ENCODE measurements at regions not wholly inside any gene's neighbourhood (a gene's known extent, or its start where the extent isn't known, plus 50 kb on each side); places are given as distances from the start of the nearest gene placed in this dataset.

- TF ChIP-seq CTCF (IDR thresholded peaks at IDR 0.05; ENCODE audit: low read depth, low read length, missing input control): peak; percentile 30
- no peak for TF ChIP-seq SP1 (IDR thresholded peaks at IDR 0.05)
- no peak for TF ChIP-seq YY1 (IDR thresholded peaks at IDR 0.05)
- peak; percentile 18 to 51 for TF ChIP-seq RAD21 (IDR thresholded peaks at IDR 0.05)
- TF ChIP-seq MAX (IDR thresholded peaks at IDR 0.05): no peak
- TF ChIP-seq JUND (IDR thresholded peaks at IDR 0.05): no peak
- no peak for TF ChIP-seq REST (IDR thresholded peaks at IDR 0.05)
- TF ChIP-seq, protein P1, sequence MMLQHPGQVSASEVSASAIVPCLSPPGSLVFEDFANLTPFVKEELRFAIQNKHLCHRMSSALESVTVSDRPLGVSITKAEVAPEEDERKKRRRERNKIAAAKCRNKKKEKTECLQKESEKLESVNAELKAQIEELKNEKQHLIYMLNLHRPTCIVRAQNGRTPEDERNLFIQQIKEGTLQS (IDR thresholded peaks at IDR 0.05): no peak
- TF ChIP-seq GABPA (IDR thresholded peaks at IDR 0.05 in 1 of 2, conservative IDR thresholded peaks at IDR 0.05 in 1 of 2): no peak
- no peak for TF ChIP-seq EGR1 (IDR thresholded peaks at IDR 0.05; ENCODE audit: low read depth in 2 of 2)
- TF ChIP-seq ZBTB33 (IDR thresholded peaks at IDR 0.05): no peak
- TF ChIP-seq RXRA (IDR thresholded peaks at IDR 0.05): no peak
Measured at GRCh38 chr3:132210476-132211346, 106.5 kb upstream of the ACP3 start.

Data from liver (tissue), 3 donors.